Ishikawa (cell line): ENCODE measurements at regions not wholly inside any gene's neighbourhood (a gene's known extent, or its start where the extent isn't known, plus 50 kb on each side); places are given as distances from the start of the nearest gene placed in this dataset.

Experiments
- EP300 ChIP-seq: IDR thresholded peaks from 2 replicates; pipeline ENCODE4 v1.6.1; 2012; ENCODE audit warnings: borderline replicate concordance
- FOXM1 ChIP-seq: IDR thresholded peaks from 2 replicates; pipeline ENCODE4 v1.6.1; 2012; ENCODE audit warnings: low read depth, borderline replicate concordance
- TAF1 ChIP-seq: IDR thresholded peaks from 2 replicates; pipeline ENCODE4 v1.6.1; 2012; ENCODE audit warnings: low read depth, mild to moderate bottlenecking
- YY1 ChIP-seq: IDR thresholded peaks from 2 replicates; pipeline ENCODE4 v1.6.1; 2012; ENCODE audit warnings: low read depth

DNA sequence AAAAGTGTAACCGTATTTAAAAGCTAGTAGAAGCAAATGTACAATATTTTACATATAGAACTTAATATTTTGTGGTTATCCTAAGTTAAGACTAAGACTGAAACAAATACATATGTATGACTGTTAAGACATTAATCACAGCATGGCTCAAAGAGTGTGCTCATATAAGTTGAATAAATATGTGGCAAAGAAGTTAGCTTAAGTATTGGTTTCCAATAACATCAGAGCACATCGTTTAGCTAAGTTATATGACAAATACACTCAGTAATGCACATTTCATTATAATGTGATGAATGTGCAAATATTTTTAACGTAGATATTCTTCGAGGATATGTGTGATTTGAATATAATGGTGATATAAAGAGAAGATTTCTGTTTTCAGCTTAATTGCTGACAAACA is 253.8 kb downstream of the SLITRK5 start:
- TF ChIP-seq EP300 (no peak), FOXM1 (no peak), TAF1 (no peak), YY1 (no peak)
